HT1080 (cell line): ENCODE measurements at regions not wholly inside any gene's neighbourhood (a gene's known extent, or its start where the extent isn't known, plus 50 kb on each side); places are given as distances from the start of the nearest gene placed in this dataset.

Experiments used
- DNase-seq: peaks from one replicate; pipeline ENCODE4 v3.0.0-alpha.2; 2015; ENCODE audit warnings: low read depth

- no peak for DNase-seq
These were observed 63.0 kb downstream of the C5orf15 start for GRCh38 chr5:133905424-133905823.

- no peak for DNase-seq
These were observed 63.8 kb downstream of the C5orf15 start for GRCh38 chr5:133904641-133905040.

GRCh38 chr5:133902511-133903118, 65.8 kb downstream of the C5orf15 start:
- no peak for DNase-seq

GRCh38 chr5:133900534-133901270, 67.7 kb downstream of the C5orf15 start:
- DNase-seq = no peak

- no peak for DNase-seq
These were observed 68.9 kb downstream of the C5orf15 start for GRCh38 chr5:133899506-133899905.

GRCh38 chr5:133898440-133898839, 70.0 kb downstream of the C5orf15 start:
- DNase-seq = no peak

GRCh38 chr5:133897431-133897830, 71.0 kb downstream of the C5orf15 start:
- no peak for DNase-seq

- no peak for DNase-seq
These were observed 71.6 kb downstream of the C5orf15 start for GRCh38 chr5:133896873-133897272.

GRCh38 chr5:133895979-133896845, 72.2 kb downstream of the C5orf15 start:
- peak; percentile 17 for DNase-seq

- DNase-seq = no peak
These were observed 74.3 kb downstream of the C5orf15 start for GRCh38 chr5:133894143-133894542.

- DNase-seq = no peak
These were observed 75.7 kb downstream of the C5orf15 start for GRCh38 chr5:133892774-133893173.

- DNase-seq = no peak
These were observed 76.1 kb downstream of the C5orf15 start for GRCh38 chr5:133892306-133892705.

- DNase-seq = no peak
These were observed 77.0 kb downstream of the C5orf15 start for GRCh38 chr5:133891390-133891789.

GRCh38 chr5:133890776-133891280, 77.6 kb downstream of the C5orf15 start:
- DNase-seq = no peak

- DNase-seq = no peak
These were observed 78.1 kb downstream of the C5orf15 start for GRCh38 chr5:133890314-133890713.

- DNase-seq = no peak
These were observed 79.0 kb downstream of the C5orf15 start for GRCh38 chr5:133889271-133889905.

- DNase-seq = no peak
These were observed 79.8 kb downstream of the C5orf15 start for GRCh38 chr5:133888625-133888991.

GRCh38 chr5:133885566-133885965, 82.9 kb downstream of the C5orf15 start:
- no peak for DNase-seq

- no peak for DNase-seq
These were observed 83.7 kb downstream of the C5orf15 start for GRCh38 chr5:133884569-133885311.

- no peak for DNase-seq
These were observed 84.5 kb downstream of the C5orf15 start for GRCh38 chr5:133883916-133884315.

GRCh38 chr5:133882846-133883245, 85.6 kb downstream of the C5orf15 start:
- DNase-seq = no peak
